AG08396 (cell line): ENCODE measurements at regions not wholly inside any gene's neighbourhood (a gene's known extent, or its start where the extent isn't known, plus 50 kb on each side); places are given as distances from the start of the nearest gene placed in this dataset.
"Not testable (repeated sequence)": the region's sequence is repeated elsewhere in the genome, so short reads cannot be mapped to it uniquely, and the experiment has no call there.

Source experiments
- DNase-seq: peaks from one replicate; pipeline ENCODE4 v3.0.0; 2012; ENCODE audit warnings: low spot score, mixed read lengths

DNA sequence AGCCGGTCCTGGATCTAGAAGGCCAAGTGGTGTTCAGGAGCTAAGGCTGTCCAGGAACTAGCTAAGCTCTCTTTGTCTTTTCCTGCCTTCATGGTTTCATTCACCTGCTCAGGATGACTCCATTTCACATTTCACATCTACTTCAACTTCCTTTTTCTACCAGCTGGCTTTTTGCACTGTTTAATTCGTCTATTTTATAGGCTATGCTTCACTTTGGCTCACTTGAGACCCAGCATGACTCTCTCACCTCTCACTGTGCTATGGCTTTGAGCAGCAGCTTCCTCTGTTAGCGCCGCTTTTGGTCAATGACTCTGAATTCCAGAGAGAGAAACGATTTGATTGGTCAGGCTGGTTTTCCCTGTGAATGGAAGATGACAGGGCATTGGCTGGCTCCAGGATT is 213.5 kb upstream of the CLNK start:
- no peak for DNase-seq

DNA sequence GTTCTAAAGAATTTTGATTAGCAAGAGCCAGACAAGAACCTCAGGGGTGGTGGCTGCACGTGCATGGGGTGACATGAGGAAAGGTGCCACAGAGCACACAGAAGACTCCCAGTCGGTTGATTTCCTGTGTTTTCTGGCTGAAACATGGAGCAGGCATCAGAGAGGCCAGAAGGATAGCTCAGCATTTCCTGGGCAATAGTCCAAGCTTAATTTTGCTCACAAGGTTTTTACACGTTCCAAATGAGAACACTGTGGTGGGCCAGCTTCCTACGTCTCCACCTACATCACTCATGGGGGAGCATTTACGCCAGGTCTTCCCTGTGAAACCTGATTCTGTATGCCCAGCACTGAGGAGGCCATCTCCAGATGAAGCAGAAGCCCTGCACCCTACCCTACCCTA is 212.5 kb upstream of the CLNK start:
- DNase-seq: no peak

DNA sequence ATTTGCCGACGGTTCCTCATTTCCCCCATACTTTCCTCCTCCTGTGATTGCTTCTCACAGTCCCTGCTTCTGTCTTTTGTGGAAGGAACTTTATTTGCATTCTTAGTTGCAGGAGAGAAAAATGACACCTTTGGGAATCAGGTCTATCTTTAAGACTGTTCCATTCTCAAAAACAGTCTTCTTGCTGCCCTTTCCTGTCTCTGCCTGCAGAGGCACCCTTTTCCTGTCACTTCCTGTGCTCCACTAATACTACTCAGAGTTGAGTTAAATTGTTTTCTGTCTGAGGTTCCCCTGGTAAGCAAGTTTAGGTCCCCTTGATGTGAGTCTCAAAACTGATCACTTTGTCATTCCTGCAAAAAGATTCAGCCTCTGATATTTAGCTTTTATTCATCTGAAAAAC is 208.8 kb upstream of the CLNK start:
- no peak for DNase-seq

DNA sequence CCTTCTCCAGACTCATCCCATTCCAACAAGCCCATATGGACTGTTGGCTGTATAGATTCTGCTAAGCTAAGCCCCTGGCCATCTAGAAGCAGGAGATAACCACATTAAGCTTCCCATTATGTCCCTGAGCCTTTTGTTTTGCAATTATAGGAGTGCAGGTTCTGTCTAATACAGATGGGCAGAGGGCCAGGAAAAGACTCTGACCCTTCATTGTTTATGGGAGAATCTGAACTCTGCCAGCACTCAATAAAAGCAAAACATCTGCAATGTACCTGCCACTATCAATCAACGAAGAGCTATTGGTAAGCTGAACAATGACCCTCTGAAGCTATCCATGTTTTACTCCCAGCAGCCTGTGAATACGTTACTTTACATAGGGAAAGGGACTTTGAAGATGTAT is 207.3 kb upstream of the CLNK start:
- DNase-seq: no peak

DNA sequence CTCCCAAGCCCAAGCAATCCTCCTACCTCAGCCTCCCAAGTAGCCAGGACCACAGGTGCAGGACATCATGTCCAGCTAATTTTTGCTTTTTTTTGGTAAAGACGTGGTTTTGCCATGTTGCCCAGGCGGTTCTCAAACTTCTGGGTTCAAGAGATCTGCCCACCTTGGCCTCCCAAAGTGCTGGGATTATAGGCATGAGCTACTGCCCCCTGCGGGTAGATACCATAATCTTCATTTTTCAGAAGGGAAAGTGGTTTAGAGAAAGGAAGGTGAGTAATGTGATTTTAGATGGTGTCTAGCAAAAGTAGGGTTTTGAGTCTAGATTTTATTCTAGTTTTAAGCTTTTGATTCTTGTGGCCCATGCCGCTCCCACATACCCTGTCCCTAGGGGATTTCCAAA is 205.3 kb upstream of the CLNK start:
- no peak for DNase-seq

DNA sequence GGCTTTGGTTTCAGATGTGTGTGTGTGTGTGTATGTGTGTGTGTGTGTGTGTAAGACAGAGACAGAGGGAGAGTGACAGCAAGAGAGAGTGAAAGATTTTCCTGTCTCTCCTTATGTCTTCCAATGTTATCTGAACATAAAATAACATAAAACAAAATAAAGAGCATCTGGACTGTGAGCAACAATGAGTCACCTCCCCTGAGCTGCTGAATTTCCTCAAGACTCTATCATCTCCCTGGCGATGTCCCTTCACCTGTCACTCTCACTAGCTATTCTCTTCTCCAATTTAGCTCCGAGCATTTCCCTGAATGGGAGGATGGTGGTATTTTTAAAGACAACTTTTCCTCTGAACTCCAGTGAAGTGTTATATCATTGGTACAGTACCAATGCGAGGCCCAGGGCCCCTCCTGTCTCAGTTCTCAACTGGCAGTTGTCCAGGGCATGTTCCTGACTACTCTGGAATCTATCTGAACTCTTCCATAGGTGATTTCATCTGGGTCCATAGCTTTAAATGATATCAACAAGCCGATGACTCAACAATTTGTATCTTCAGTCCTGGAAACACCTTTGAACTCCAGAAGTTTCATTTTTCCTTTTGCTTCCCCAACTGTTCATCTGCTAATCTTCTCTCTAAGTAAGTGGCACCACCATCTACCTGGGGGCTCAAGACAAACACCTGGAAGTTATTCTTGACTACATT is 195.0 kb upstream of the CLNK start:
- no peak for DNase-seq

DNA sequence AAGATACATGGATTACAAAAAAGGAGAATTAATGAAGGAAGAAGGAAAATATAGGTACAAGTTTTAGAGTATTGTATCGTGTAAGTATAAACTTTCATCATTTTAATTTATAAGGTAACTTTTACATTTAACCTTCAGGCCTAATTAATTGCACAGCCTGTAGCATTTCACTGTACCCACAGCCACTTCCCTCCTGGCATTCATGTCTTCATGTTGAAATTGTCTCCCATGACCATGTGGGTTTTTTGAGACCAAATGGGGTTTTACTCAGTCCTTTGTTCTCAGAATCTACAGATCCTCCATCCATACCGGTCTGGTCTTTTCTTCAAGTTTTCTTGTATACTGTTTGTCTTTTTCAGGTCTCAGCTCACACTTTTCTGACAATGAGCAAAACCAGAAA is 194.3 kb upstream of the CLNK start:
- no peak for DNase-seq

DNA sequence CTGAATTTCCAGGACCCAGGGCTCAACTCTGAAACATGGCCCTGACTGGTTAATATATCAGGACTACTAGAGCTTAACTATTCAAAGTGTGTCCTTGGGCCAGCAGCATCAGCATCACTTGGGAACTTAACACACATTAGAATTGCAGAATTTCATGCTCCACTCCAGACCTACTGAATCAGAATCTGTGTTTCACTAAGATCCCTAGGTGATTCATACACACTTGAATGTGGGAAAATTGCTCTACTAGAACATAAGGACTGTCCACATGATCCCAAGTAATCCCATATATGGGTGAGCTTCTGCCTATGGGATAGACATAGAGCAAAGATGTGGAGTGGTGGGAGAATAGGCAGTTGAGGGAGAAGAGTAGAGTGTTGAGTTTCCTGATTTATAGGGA is 192.5 kb upstream of the CLNK start:
- no peak for DNase-seq

DNA sequence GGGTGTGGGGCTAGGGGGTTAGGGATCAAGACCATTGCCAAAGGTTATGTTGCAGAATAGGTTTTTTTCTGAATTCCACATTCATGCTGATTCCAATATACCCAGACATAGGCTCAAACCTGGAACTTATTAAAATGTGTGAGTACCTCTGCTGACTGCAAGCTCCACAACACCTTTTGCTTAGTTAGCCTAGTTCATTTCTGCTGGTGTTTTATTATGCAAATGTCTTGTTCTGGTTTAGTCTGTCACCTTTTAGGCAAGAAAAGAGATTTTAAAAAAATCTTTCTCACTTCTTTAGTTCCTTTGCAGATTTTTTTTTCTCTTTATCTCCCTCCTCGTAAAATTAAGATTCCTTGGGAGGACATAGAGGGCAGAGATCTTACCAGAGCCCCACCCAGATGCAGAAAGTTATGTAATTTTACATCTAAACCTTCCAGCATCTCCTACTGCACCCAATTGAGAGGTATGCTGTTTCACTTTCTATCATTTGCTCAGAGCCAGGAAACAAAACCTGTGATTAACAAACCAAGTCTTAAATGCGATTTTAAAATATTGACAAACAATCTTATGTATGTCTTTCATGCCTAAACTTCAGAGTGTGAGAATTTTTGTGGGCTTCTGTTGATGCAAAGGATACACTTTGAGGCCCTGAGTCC is 190.7 kb upstream of the CLNK start:
- no peak for DNase-seq

DNA sequence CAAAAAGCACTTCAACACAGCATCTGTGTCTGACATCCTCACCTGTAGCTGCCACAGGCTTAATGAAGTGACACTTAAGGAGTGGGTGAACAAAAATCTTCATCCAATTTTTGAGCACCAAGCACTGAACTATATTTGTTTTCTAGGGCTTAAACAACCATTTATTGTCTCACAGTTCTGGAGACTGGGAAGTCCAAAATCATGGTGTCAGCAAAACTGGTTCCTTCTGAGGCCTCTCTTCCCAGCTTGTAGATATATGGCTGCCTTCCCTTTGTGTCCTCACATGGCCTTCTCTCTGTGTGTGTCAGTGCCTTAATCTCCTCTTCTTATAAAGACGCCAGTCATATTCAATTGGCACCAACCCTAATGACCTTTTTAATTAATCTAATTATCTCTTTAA is 189.2 kb upstream of the CLNK start:
- no peak for DNase-seq

DNA sequence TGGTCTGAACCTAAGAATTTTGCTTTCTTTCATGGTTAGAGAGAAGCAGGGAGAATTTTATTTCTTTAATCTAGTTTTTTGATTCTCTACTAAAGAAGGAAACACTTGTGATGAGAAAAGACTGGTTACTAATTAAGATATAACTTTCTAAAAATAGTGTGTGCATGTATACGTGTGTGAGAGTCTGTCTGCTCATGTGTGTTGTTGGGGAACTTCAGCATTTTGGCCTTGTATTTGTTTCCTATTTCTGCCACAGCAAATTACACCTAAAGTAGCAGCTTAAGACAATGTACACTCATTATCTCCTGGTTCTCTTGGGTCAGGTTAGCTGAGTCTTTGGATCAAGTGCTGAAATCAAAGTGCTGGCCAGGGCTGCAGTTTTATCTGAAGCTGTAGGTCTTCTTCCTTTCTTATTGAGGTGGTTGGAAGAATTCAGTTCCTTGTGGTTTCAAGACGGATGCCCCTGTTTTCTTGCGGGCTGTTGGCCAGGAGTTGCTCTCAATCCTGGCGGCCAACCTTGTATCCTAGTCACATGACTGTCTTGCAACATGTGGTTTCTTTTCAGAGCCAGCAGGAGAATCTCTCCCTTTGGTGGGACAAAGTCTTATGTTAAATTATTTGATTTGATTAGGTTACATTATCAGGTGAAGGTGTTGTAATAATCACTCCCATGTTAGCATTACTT is 188.4 kb upstream of the CLNK start:
- no peak for DNase-seq

DNA sequence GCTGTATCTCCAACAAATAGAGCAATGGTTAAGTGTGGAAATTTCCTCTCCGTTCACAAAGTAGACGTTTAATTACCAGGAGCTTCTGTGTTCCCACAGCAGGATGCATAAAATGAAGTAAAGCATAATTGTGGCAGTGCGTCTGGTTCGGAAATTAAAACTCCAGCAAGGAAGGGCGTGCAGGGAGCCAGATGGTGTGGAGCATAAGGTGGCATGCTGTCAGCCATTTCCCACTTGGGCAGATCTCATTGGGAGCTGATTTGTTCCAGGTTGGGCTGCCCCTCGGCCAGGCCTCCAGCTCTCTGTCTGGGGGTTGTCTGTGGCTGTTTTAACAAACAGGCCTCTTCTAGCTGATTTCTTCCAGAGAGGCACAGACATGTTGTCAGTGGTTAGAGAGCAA is 182.1 kb upstream of the CLNK start:
- no peak for DNase-seq

DNA sequence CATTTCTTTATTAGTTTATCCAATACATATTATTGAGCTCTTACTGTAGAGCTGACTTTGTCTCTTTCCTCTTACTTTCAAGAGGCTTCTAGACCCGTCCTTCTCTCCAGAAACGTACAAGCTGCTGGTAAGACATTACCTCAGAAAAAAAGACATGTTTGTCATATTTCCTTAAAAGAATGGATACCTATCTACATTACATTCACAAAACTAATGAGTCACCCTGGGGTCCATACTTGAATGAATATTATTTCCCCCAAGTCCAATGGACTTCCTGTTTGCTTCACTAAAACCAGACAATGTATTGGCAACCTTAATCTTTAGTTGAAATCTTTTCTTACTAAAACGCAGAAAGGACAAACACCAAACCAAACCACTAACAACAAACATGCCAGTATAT is 176.5 kb upstream of the CLNK start:
- no peak for DNase-seq

DNA sequence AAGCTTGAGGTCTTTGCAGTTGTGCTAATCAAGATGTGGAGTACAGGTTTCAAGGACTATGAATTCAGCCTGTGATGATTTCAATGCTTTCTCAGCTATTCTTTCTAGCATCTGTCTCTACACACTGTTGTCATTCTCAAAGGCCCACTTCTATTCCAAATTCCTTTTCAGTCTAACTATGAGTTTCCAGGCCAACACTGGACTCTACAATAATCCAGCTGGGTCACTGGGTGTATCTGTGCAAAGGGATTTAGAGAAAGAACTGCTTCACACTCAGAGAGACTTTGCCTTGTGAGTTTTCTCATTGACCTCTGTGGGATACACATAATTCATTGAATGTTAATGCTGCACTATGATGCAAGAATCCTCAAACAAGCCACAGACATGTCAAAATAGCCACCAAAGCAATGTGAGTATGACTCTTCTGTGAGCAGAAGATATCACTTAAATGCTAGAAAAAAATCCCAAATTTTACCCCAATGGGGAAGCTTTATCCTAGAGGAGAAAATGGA is 171.8 kb upstream of the CLNK start:
- DNase-seq: no peak

DNA sequence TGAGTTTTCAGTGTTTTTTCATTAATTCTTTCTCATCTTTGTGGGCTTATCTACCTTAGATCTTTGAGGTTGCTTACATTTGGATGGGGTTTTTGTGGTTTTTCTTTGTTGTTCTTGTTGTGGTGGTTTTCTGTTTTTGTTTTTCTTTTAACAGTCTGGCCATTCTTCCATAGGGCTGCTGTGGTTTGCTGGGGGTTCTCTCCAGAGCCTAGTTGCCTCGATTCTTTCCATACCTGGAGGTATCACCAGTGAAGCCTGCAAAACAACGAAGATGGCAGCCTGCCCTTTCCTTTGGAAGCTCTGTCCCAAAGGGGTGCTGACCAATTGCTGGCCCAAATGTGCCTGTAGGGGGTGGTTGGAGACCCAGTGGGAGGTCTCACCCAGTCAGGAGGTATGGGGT is 168.6 kb upstream of the CLNK start:
- DNase-seq: no peak

DNA sequence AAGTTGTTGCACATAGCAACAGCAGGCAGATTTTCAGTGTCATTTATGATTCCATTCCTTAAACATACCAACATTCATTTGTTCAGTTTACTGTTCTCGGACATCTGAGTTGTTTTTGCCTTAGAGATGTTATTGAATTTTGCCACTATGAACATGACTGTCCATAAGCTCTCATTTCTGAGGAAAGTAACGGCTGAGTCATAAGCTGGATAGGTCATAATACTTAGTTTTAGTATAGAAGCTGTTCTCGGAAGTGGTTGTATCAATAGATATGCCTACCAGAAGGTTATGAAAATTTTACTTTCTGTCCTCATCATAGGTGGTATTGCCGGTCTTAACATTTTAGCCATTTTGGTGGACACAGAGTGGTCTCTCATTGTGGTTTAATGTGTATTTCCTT is 157.1 kb upstream of the CLNK start:
- no peak for DNase-seq

DNA sequence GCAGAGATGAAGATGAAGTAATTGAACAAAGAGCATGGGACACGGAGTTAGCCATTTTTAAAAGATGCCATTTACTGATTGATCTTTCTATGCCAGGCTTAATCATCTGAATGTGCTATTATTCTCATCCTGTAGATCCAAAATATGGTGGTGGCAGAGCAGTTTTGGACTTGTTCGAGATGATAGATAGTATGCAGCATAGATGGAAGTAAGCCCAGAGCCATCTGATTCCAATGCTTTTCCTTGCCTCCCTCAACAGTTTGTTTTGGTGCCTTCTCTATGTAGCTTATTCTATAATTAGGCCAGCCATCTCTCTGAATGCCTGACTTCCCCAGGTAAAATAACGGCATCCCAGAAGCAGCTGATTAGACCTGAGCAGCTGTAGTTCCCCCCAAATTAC is 152.6 kb upstream of the CLNK start:
- DNase-seq: no peak

DNA sequence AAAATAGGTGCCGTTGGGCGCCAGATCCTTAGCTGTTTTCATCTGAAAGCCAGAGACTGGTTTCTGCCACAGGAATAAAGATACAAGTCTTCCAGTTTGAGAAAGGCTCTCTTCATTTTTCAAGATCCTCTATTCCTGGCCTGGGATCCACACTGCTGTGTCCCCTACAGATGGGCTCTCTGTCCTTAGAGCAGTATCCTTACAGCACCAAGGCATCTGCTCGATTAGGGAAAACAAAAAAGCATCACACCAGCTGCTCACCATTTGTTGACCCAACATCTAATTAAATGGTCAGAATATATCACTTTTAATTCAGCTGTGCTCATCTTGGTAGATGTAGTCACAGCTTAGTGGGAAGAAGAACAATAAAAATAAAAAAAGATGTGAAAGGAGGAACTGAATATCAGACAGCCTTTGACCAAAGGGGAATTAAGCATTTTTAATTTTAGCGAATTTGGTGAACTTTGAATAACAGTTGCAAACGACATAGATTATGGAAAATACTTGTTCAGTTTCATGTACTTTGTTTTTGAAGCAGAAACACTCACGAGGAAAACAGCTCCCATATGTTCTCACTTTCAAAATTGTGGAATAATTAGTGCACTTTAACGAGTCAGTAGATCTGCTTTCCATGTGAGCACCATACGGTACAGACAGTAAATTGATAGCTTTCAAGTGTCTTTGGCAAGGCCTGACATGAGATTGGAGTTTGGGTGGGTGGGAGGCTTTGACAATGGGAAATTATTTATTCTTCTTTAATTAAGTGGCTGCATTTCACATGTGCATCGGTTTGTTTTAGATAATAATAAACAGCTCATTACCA is 148.4 kb upstream of the CLNK start:
- no peak for DNase-seq

DNA sequence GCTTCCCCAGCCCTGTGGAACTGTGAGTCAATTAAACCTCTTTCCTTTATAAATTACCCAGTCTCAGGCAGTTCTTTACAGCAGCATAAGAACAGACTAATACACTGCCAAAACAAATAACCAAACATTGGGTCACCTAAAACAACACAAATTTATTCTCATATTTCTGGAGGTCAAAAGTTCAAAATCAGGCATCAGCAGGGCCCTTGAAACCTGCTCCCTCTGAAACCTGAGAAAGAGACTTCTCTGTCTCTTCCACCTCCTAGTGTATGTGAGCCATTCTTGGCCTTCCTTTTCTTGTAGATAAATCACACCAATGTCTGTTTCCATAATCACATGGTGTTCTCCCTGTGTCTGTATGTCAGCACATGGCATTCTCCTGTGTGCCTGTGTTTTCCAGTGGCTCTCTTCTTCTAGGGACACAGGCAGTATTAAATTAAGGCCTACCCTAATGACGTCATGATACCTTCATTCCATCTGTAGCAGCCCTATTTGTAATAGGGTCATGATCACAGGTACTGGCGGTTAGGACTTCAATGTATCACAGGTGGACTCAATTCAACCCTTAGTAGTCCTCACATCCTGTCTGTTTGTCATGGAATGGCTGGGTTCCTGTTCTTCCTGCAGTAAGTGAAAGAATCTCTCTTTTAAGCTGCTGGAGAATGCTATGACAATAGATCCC is 147.3 kb upstream of the CLNK start:
- no peak for DNase-seq

DNA sequence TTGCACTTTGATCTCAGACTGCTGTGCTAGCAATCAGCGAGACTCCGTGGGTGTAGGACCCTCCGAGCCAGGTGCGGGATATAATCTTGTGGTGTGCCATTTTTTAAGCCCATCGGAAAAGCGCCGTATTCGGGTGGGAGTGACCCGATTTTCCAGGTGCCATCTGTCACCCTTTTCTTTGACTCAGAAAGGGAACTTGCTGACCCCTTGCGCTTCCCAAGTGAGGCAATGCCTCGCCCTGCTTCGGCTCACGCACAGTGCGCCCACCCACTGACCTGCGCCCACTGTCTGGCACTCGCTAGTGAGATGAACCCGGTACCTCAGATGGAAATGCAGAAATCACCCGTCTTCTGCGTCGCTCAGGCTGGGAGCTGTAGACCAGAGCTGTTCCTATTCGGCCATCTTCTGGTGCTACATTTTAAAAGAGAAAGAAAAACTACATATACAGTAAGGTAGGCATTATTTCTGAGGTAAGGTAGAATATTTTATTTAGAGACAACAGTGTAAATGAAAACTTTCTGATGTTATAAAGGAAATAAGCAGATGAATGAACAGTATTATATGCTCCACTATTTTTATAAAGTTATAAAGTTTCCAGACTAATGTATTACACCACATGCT is 144.5 kb upstream of the CLNK start:
- not testable (repeated sequence) for DNase-seq

DNA sequence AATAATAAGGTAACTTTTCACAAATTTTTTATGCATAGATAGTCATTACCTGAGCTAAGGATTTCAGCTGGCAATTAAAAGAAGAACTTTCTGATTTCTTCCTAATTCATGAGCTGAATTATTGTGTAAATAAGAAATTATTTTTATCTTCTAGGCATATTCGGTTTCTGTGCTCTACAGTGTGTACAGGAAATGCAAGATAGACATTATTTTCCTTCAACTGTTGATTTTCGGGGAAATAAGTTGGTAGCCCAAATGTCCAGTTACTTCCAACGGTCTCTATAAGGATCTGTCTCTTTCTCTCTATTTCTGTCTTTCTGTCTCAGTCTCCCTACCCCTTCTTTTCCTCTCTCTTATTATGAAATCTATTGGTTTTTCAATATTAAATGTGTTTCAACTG is 137.3 kb upstream of the CLNK start:
- DNase-seq: no peak

DNA sequence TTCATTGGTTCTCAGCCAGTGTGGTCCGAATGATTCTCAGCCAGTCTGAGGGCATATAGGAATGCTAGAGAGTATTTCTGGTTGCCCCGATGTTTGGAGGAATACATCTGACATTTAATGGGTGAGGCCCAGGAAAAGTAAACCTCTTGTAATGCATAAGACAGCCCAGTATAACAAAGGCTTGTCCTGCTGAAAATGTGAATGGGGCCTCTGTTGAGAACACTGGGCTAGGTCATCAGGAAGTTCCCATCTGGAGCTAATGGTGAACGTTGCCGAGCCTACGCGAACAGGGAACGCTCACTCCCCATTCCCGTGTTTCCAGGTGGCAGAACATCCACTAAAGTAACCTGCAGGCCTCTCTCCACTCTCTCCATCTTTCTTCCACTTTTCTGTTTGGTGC is 132.0 kb upstream of the CLNK start:
- DNase-seq: no peak
